HCT116 (cell line): ENCODE measurements at regions not wholly inside any gene's neighbourhood (a gene's known extent, or its start where the extent isn't known, plus 50 kb on each side); places are given as distances from the start of the nearest gene placed in this dataset.

ENCODE experiments used
- ATAC-seq: fragments of 200-7000 bp; cut with Tn5 transposase; 2 replicates; pipeline ENCODE4 v1.9.1; 2020; ENCODE audit warnings: mild to moderate bottlenecking, moderate library complexity
- BruUV-seq: library from RNA; stranded (reverse); fragments of 400-500 nt; replicated peaks from 2 replicates; lab custom pipeline; 2021; lab: Mats Ljungman, UMichigan
- CTCF ChIA-PET: fragments of 300-600 bp; sonication (Branson Sonifier 250); formaldehyde crosslinking; loops from one replicate; lab custom pipeline; 2021; ENCODE audit warnings: antibody characterized with exemption; lab: Charles Lee
- POLR2A ChIA-PET: fragments of 300-600, 350-600 bp; sonication (Branson Sonifier 250); formaldehyde crosslinking; loops from one replicate; lab custom pipeline; 2021; ENCODE audit warnings: antibody characterized with exemption; lab: Charles Lee
- RAD21 ChIA-PET, 2 experiments: fragments of 300-600 bp; sonication (Branson Sonifier 250); formaldehyde crosslinking; loops; one replicate each; lab custom pipeline; 2023; ENCODE audit warnings: low total read pairs in 2 of 2; ENCODE audit not compliant: uncharacterized antibody in 2 of 2, unreplicated experiment in 2 of 2, low non-redundant PET in 1 of 2; lab: Charles Lee
- DNase-seq: peaks from one replicate; pipeline ENCODE4 v3.0.0-alpha.2; 2010; ENCODE audit warnings: low read depth, low spot score
- H2AFZ ChIP-seq: fragments of 200-600 bp; shearing (Covaris generic), sonication (generic); 2 replicates; pipeline ENCODE4 v1.6.1; 2017; ENCODE audit warnings: low read depth, mixed run types, mixed read lengths, antibody characterized with exemption, low read length; ENCODE audit not compliant: poor library complexity, severe bottlenecking
- H3K27ac ChIP-seq: 2 replicates; pipeline ENCODE4 v1.5.1; 2012; ENCODE audit warnings: low read depth, low read length
- H3K27me3 ChIP-seq: fragments of 200-600 bp; sonication (generic); 2 replicates; pipeline ENCODE4 v1.6.1; 2016; ENCODE audit warnings: mixed run types, low read length, mixed read lengths; ENCODE audit not compliant: insufficient read depth
- H3K36me3 ChIP-seq, 2 experiments: fragments of 200-500 bp in 1 of 2; fragments of 200-600 bp in 1 of 2; sonication (Bioruptor generic) in 1 of 2; sonication (generic) in 1 of 2; 2 replicates each; pipeline versions ENCODE4 v1.5.1 to v1.6.1; 2014 to 2016; ENCODE audit warnings: low read length in 2 of 2, inconsistent platforms in 1 of 2, mixed read lengths in 1 of 2, mixed run types in 1 of 2; ENCODE audit not compliant: insufficient read depth in 2 of 2, control insufficient read depth in 1 of 2
- H3K4me1 ChIP-seq, 2 experiments: fragments of 200-600 bp in 1 of 2; sonication (generic) in 1 of 2; 2 replicates each; pipeline versions ENCODE4 v1.5.1 to v1.6.1; 2012 to 2017; ENCODE audit warnings: low read length in 2 of 2, inconsistent platforms in 1 of 2, mild to moderate bottlenecking in 1 of 2, mixed read lengths in 1 of 2, mixed run types in 1 of 2, moderate library complexity in 1 of 2; ENCODE audit not compliant: insufficient read depth in 2 of 2, control insufficient read depth in 1 of 2
- H3K4me2 ChIP-seq: fragments of 200-600 bp; sonication (generic); 2 replicates; pipeline ENCODE4 v1.6.1; 2017; ENCODE audit warnings: mixed run types, low read length, mixed read lengths
- H3K4me3 ChIP-seq, 2 experiments: fragments of 200-600 bp in 1 of 2; sonication (generic) in 1 of 2; replicated peaks in 1 of 2; 2 replicates each; pipeline ENCODE4 v1.5.1; 2011 to 2016; ENCODE audit warnings: low read length in 2 of 2, control low read depth in 1 of 2, low read depth in 1 of 2, mild to moderate bottlenecking in 1 of 2, mixed read lengths in 1 of 2, mixed run types in 1 of 2
- H3K79me2 ChIP-seq: fragments of 200-600 bp; sonication (generic); 2 replicates; pipeline ENCODE4 v1.6.1; 2017; ENCODE audit warnings: mild to moderate bottlenecking, mixed run types, low read length, moderate library complexity, mixed read lengths; ENCODE audit not compliant: insufficient read depth
- H3K9ac ChIP-seq: fragments of 200-600 bp; sonication (generic); 2 replicates; pipeline ENCODE4 v1.6.1; 2016; ENCODE audit warnings: low read length, mixed read lengths
- H3K9me2 ChIP-seq: fragments of 200-600 bp; sonication (generic), shearing (Covaris generic); 2 replicates; pipeline ENCODE4 v1.6.1; 2017; ENCODE audit warnings: mixed run types, mild to moderate bottlenecking, moderate library complexity; ENCODE audit not compliant: insufficient read depth
- H3K9me3 ChIP-seq, 2 experiments: fragments of 200-500 bp in 1 of 2; fragments of 200-600 bp in 1 of 2; sonication (Bioruptor generic) in 1 of 2; sonication (generic) in 1 of 2; 2 replicates each; pipeline ENCODE4 v1.6.1; 2014 to 2017; ENCODE audit warnings: low read length in 2 of 2, mixed read lengths in 2 of 2, inconsistent platforms in 1 of 2, low read depth in 1 of 2, mild to moderate bottlenecking in 1 of 2, mixed run types in 1 of 2, moderate library complexity in 1 of 2; ENCODE audit not compliant: control insufficient read depth in 1 of 2, insufficient read depth in 1 of 2
- H4K20me1 ChIP-seq: fragments of 200-600 bp; sonication (generic), shearing (Covaris generic); 2 replicates; pipeline ENCODE4 v1.6.1; 2017; ENCODE audit warnings: mixed run types, mild to moderate bottlenecking, moderate library complexity; ENCODE audit not compliant: insufficient read depth
- CBX3 ChIP-seq: IDR thresholded peaks from 2 replicates; pipeline ENCODE4 v1.6.1; 2012; ENCODE audit warnings: low read depth
- EGR1 ChIP-seq: IDR thresholded peaks from 2 replicates; pipeline ENCODE4 v1.6.1; 2012; ENCODE audit warnings: low read depth
- ELF1 ChIP-seq: IDR thresholded peaks from 2 replicates; pipeline ENCODE4 v1.6.1; 2012; ENCODE audit warnings: low read depth, borderline replicate concordance
- EZH2 ChIP-seq: fragments of 200-600 bp; sonication (generic); IDR thresholded peaks from 2 replicates; pipeline ENCODE4 v1.6.1; 2017; ENCODE audit warnings: antibody characterized with exemption, mixed run types
- FOSL1 ChIP-seq: IDR thresholded peaks from 2 replicates; pipeline ENCODE4 v1.6.1; 2012; ENCODE audit warnings: low read depth
- JUND ChIP-seq: IDR thresholded peaks from 2 replicates; pipeline ENCODE4 v1.6.1; 2012
- POLR2A ChIP-seq: IDR thresholded peaks from 2 replicates; pipeline ENCODE4 v1.7.0; 2011; ENCODE audit warnings: borderline replicate concordance; ENCODE audit not compliant: insufficient read depth, insufficient read length; ENCODE audit errors: extremely low read depth
- POLR2AphosphoS5 ChIP-seq: IDR thresholded peaks from 2 replicates; pipeline ENCODE4 v1.6.1; 2011; ENCODE audit warnings: mild to moderate bottlenecking, low read depth, low read length, moderate library complexity
- RAD21 ChIP-seq: IDR thresholded peaks from 2 replicates; pipeline ENCODE4 v1.6.1; 2012; ENCODE audit warnings: low read depth, mild to moderate bottlenecking
- SIN3A ChIP-seq: IDR thresholded peaks from 2 replicates; pipeline ENCODE4 v1.6.1; 2012; ENCODE audit warnings: low read depth
- SP1 ChIP-seq: IDR thresholded peaks from 2 replicates; pipeline ENCODE4 v1.6.1; 2012; ENCODE audit warnings: low read depth
- SRF ChIP-seq: IDR thresholded peaks from 2 replicates; pipeline ENCODE4 v1.6.1; 2012; ENCODE audit warnings: low read depth
- TCF7L2 ChIP-seq: IDR thresholded peaks from 2 replicates; pipeline ENCODE4 v1.7.0; 2011; ENCODE audit warnings: borderline replicate concordance, inconsistent platforms; ENCODE audit not compliant: insufficient read depth, insufficient read length; ENCODE audit errors: extremely low read depth
- YY1 ChIP-seq: IDR thresholded peaks from 2 replicates; pipeline ENCODE4 v1.6.1; 2011; ENCODE audit warnings: low read length, low read depth, moderate library complexity, mild to moderate bottlenecking; ENCODE audit not compliant: insufficient replicate concordance; ENCODE audit errors: extremely low read depth
- ZFX ChIP-seq: fragments of 450-650 bp; IDR thresholded peaks from 2 replicates; pipeline ENCODE4 v1.6.1; 2017
- intact Hi-C: fragments of 100-400 bp; cut with micrococcal nuclease; formaldehyde crosslinking; loops from 2 replicates; pipeline ENCODE4 v1.10.0; 2022
- TF ChIP-seq, protein P1 (sequence below): IDR thresholded peaks from 2 replicates; pipeline ENCODE4 v1.6.1; 2012; ENCODE audit warnings: low read depth
- TF ChIP-seq, protein P2 (sequence below): IDR thresholded peaks from 2 replicates; pipeline ENCODE4 v1.6.1; 2012
- TF ChIP-seq, protein P3 (sequence below), 3 experiments: fragments of 200-600 bp in 1 of 3; sonication (generic) in 1 of 3; IDR thresholded peaks in 2 of 3; conservative IDR thresholded peaks in 1 of 3; 2 replicates each; pipeline ENCODE4 v1.5.1; 2012 to 2017; ENCODE audit warnings: low read depth in 2 of 3, low read length in 2 of 3, antibody characterized with exemption in 1 of 3, borderline replicate concordance in 1 of 3, control low read depth in 1 of 3, mild to moderate bottlenecking in 1 of 3, mixed read lengths in 1 of 3, mixed run types in 1 of 3, moderate library complexity in 1 of 3; ENCODE audit not compliant: insufficient read depth in 1 of 3

DNA sequence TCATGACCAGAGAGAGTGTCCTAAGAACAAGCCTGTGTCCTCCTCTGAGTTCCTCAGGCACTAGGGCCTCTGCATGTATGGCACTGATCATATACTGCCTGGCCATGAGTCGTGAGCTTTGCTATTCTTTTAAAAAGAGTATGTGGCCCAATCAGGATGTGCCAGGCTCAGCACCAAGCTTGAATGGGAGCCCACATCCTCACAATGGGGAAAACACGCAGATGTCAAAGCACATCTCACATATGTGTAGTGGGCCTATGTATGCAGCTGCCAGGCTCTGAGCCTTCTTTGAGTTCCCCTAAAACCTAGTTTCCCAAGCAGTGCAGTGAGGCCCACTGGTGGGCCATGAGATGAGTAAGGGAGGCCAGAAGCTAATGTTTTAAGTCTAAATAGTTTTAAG, 69.9 kb upstream of the SLC1A4 start:
- DNase-seq: no peak
- no peak overlapping the region for H3K4me3 ChIP-seq
- no peaks in the 10 kb centered on the region for H3K27me3 ChIP-seq
- H3K27ac ChIP-seq: no peak overlapping the region
- no peaks in the 10 kb centered on the region for H3K9me2 ChIP-seq
- TF ChIP-seq ZFX: no peak
- TF ChIP-seq SP1: no peak
- no peak for TF ChIP-seq SRF
- TF ChIP-seq JUND: no peak
- TF ChIP-seq, protein P1, sequence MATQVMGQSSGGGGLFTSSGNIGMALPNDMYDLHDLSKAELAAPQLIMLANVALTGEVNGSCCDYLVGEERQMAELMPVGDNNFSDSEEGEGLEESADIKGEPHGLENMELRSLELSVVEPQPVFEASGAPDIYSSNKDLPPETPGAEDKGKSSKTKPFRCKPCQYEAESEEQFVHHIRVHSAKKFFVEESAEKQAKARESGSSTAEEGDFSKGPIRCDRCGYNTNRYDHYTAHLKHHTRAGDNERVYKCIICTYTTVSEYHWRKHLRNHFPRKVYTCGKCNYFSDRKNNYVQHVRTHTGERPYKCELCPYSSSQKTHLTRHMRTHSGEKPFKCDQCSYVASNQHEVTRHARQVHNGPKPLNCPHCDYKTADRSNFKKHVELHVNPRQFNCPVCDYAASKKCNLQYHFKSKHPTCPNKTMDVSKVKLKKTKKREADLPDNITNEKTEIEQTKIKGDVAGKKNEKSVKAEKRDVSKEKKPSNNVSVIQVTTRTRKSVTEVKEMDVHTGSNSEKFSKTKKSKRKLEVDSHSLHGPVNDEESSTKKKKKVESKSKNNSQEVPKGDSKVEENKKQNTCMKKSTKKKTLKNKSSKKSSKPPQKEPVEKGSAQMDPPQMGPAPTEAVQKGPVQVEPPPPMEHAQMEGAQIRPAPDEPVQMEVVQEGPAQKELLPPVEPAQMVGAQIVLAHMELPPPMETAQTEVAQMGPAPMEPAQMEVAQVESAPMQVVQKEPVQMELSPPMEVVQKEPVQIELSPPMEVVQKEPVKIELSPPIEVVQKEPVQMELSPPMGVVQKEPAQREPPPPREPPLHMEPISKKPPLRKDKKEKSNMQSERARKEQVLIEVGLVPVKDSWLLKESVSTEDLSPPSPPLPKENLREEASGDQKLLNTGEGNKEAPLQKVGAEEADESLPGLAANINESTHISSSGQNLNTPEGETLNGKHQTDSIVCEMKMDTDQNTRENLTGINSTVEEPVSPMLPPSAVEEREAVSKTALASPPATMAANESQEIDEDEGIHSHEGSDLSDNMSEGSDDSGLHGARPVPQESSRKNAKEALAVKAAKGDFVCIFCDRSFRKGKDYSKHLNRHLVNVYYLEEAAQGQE: no peak
- TF ChIP-seq, protein P2, sequence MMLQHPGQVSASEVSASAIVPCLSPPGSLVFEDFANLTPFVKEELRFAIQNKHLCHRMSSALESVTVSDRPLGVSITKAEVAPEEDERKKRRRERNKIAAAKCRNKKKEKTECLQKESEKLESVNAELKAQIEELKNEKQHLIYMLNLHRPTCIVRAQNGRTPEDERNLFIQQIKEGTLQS: no peak
- TF ChIP-seq RAD21: no peak
- TF ChIP-seq POLR2A: no peak
- TF ChIP-seq CBX3: no peak
- no peak for TF ChIP-seq FOSL1
- TF ChIP-seq YY1: no peak
- TF ChIP-seq, protein P3, sequence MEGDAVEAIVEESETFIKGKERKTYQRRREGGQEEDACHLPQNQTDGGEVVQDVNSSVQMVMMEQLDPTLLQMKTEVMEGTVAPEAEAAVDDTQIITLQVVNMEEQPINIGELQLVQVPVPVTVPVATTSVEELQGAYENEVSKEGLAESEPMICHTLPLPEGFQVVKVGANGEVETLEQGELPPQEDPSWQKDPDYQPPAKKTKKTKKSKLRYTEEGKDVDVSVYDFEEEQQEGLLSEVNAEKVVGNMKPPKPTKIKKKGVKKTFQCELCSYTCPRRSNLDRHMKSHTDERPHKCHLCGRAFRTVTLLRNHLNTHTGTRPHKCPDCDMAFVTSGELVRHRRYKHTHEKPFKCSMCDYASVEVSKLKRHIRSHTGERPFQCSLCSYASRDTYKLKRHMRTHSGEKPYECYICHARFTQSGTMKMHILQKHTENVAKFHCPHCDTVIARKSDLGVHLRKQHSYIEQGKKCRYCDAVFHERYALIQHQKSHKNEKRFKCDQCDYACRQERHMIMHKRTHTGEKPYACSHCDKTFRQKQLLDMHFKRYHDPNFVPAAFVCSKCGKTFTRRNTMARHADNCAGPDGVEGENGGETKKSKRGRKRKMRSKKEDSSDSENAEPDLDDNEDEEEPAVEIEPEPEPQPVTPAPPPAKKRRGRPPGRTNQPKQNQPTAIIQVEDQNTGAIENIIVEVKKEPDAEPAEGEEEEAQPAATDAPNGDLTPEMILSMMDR (IDR thresholded peaks at IDR 0.05 in 2 of 3, conservative IDR thresholded peaks at IDR 0.05 in 1 of 3; ENCODE audit: borderline replicate concordance in 1 of 3, insufficient read depth in 1 of 3, low read depth in 2 of 3, low read length in 2 of 3): no peak
- TF ChIP-seq TCF7L2: no peak
- TF ChIP-seq POLR2AphosphoS5: no peak
- no peak for TF ChIP-seq EZH2
- no peak for TF ChIP-seq EGR1
- TF ChIP-seq ELF1: no peak
- no peak for TF ChIP-seq SIN3A
- H4K20me1 ChIP-seq: no peaks in the 10 kb centered on the region
- POLR2A ChIA-PET: no interaction called here
- no peak for ATAC-seq
- no peaks in the 10 kb centered on the region for H3K79me2 ChIP-seq
- intact Hi-C loops: loop anchor here (2.0 to 5.0 kb wide), 4 partner anchors 138 to 654 kb away; partner anchors contain the start of gene CEP68
- RAD21 ChIA-PET: no interaction called here
- H2AFZ ChIP-seq: no peak overlapping the region
- peaks cover 2 to 8% of the 10 kb centered on the region in 2 experiments; a peak in 1 of 4 replicates for H3K4me1 ChIP-seq
- CTCF ChIA-PET: no interaction called here
- no peaks in the 10 kb centered on the region for H3K9me3 ChIP-seq
- no peak overlapping the region for H3K9ac ChIP-seq
- no peak overlapping the region for H3K4me2 ChIP-seq
- H3K36me3 ChIP-seq: no peaks in the 10 kb centered on the region
- no TSS peak for BruUV-seq
